H9 (cell line): ENCODE measurements at regions not wholly inside any gene's neighbourhood (a gene's known extent, or its start where the extent isn't known, plus 50 kb on each side); places are given as distances from the start of the nearest gene placed in this dataset.

ENCODE experiments used
- DNase-seq: peaks from one replicate; pipeline ENCODE4 v3.0.0-alpha.2; 2017
- H2AFZ ChIP-seq: one replicate; pipeline ENCODE4 v1.6.1; 2013; ENCODE audit warnings: mild to moderate bottlenecking, low read length, control low read depth, moderate library complexity
- H2AK5ac ChIP-seq: 2 replicates; pipeline ENCODE4 v1.6.1; 2013; ENCODE audit warnings: low read length, control low read depth, mixed read lengths; ENCODE audit not compliant: insufficient read length
- H2BK120ac ChIP-seq: one replicate; pipeline ENCODE4 v1.6.1; 2013; ENCODE audit warnings: low read depth, mild to moderate bottlenecking, low read length, control low read depth, inconsistent platforms; ENCODE audit not compliant: poor library complexity, severe bottlenecking
- H2BK12ac ChIP-seq: 2 replicates; pipeline ENCODE4 v1.6.1; 2013; ENCODE audit warnings: low read length, control low read depth, mixed read lengths, low read depth; ENCODE audit not compliant: insufficient read length
- H2BK15ac ChIP-seq: 2 replicates; pipeline ENCODE4 v1.6.1; 2013; ENCODE audit warnings: low read depth, low read length, control low read depth
- H2BK20ac ChIP-seq: one replicate; pipeline ENCODE4 v1.6.1; 2013; ENCODE audit warnings: low read depth, mild to moderate bottlenecking, low read length, control low read depth, inconsistent platforms; ENCODE audit not compliant: poor library complexity, severe bottlenecking
- H2BK5ac ChIP-seq: 2 replicates; pipeline ENCODE4 v1.6.1; 2013; ENCODE audit warnings: low read length, control low read depth, mixed read lengths; ENCODE audit not compliant: insufficient read length
- H3K14ac ChIP-seq: 2 replicates; pipeline ENCODE4 v1.6.1; 2013; ENCODE audit warnings: low read length, control low read depth; ENCODE audit not compliant: insufficient read depth
- H3K18ac ChIP-seq: 2 replicates; pipeline ENCODE4 v1.6.1; 2013; ENCODE audit warnings: low read depth, mild to moderate bottlenecking, mixed read lengths, low read length, control low read depth; ENCODE audit not compliant: insufficient read length
- H3K23ac ChIP-seq: 2 replicates; pipeline ENCODE4 v1.6.1; 2013; ENCODE audit warnings: low read length, control low read depth, mixed read lengths, low read depth; ENCODE audit not compliant: insufficient read length
- H3K23me2 ChIP-seq: 2 replicates; pipeline ENCODE4 v1.6.1; 2013; ENCODE audit warnings: low read depth, mild to moderate bottlenecking, mixed read lengths, low read length, control low read depth; ENCODE audit not compliant: insufficient read length, poor library complexity, severe bottlenecking
- H3K27ac ChIP-seq: 2 replicates; pipeline ENCODE4 v1.5.1; 2013; ENCODE audit warnings: low read length, control low read depth, mixed read lengths, low read depth; ENCODE audit not compliant: insufficient read length
- H3K27me3 ChIP-seq: 2 replicates; pipeline ENCODE4 v1.6.1; 2013; ENCODE audit warnings: low read length, control low read depth, inconsistent platforms; ENCODE audit not compliant: insufficient read depth
- H3K4ac ChIP-seq: 2 replicates; pipeline ENCODE4 v1.6.1; 2013; ENCODE audit warnings: low read depth, mild to moderate bottlenecking, control low read depth, inconsistent platforms, low read length, moderate library complexity
- H3K4me1 ChIP-seq: 2 replicates; pipeline ENCODE4 v1.6.1; 2013; ENCODE audit warnings: low read length, control low read depth, inconsistent platforms; ENCODE audit not compliant: insufficient read depth
- H3K4me2 ChIP-seq: 2 replicates; pipeline ENCODE4 v1.6.1; 2013; ENCODE audit warnings: low read length, control low read depth, mixed read lengths; ENCODE audit not compliant: insufficient read length, insufficient read depth
- H3K56ac ChIP-seq: 2 replicates; pipeline ENCODE4 v1.6.1; 2013; ENCODE audit warnings: low read depth, mild to moderate bottlenecking, mixed read lengths, low read length, control low read depth; ENCODE audit not compliant: insufficient read length
- H3K79me1 ChIP-seq: 2 replicates; pipeline ENCODE4 v1.6.1; 2013; ENCODE audit warnings: low read depth, mild to moderate bottlenecking, moderate library complexity, low read length, control low read depth, inconsistent platforms; ENCODE audit not compliant: insufficient read depth, poor library complexity, severe bottlenecking
- H3K79me2 ChIP-seq: 2 replicates; pipeline ENCODE4 v1.6.1; 2013; ENCODE audit warnings: low read length, control low read depth, inconsistent platforms; ENCODE audit not compliant: insufficient read depth
- H3K9ac ChIP-seq: 2 replicates; pipeline ENCODE4 v1.6.1; 2013; ENCODE audit warnings: low read length, control low read depth, mixed read lengths; ENCODE audit not compliant: insufficient read length; ENCODE audit errors: extremely low read depth
- H3K9me3 ChIP-seq: one replicate; pipeline ENCODE4 v1.6.1; 2013; ENCODE audit warnings: low read depth, low read length, inconsistent platforms; ENCODE audit not compliant: control insufficient read depth
- H3T11ph ChIP-seq: one replicate; pipeline ENCODE4 v1.6.1; 2013; ENCODE audit warnings: mild to moderate bottlenecking, low read length, control low read depth, inconsistent platforms
- H4K20me1 ChIP-seq: one replicate; pipeline ENCODE4 v1.6.1; 2013; ENCODE audit not compliant: control insufficient read depth, insufficient read length, insufficient read depth
- H4K5ac ChIP-seq: 2 replicates; pipeline ENCODE4 v1.6.1; 2013; ENCODE audit warnings: low read depth, mild to moderate bottlenecking, mixed read lengths, low read length, control low read depth; ENCODE audit not compliant: insufficient read length
- H4K8ac ChIP-seq: replicated peaks from 2 replicates; pipeline ENCODE4 v1.6.1; 2013; ENCODE audit warnings: low read length, control low read depth, mixed read lengths, low read depth; ENCODE audit not compliant: insufficient read length
- H4K91ac ChIP-seq: 2 replicates; pipeline ENCODE4 v1.6.1; 2013; ENCODE audit warnings: low read depth, mild to moderate bottlenecking, moderate library complexity, mixed read lengths, low read length, control low read depth; ENCODE audit not compliant: insufficient read length
- H3K27ac Mint-ChIP-seq, 3 experiments: 2 replicates in 2 of 3; 3 replicates in 1 of 3; pipeline ENCODE4 v1.8.0; 2020 to 2021; ENCODE audit warnings: mixed read lengths in 3 of 3, mild to moderate bottlenecking in 1 of 3, moderate library complexity in 1 of 3
- H3K27me3 Mint-ChIP-seq: 2 replicates; pipeline ENCODE4 v1.8.0; 2021; ENCODE audit warnings: low read depth, mild to moderate bottlenecking, moderate library complexity, mixed read lengths
- H3K36me3 Mint-ChIP-seq, 3 experiments: 2 replicates in 2 of 3; 3 replicates in 1 of 3; pipeline ENCODE4 v1.8.0; 2020 to 2021; ENCODE audit warnings: low read depth in 3 of 3, mixed read lengths in 3 of 3; ENCODE audit not compliant: insufficient read depth in 1 of 3
- H3K4me1 Mint-ChIP-seq, 2 experiments: 2 replicates each; pipeline ENCODE4 v1.8.0; 2020; ENCODE audit warnings: mixed read lengths in 2 of 2
- H3K4me3 Mint-ChIP-seq, 2 experiments: 2 replicates in 1 of 2; 3 replicates in 1 of 2; pipeline ENCODE4 v1.8.0; 2020 to 2021; ENCODE audit warnings: mild to moderate bottlenecking in 2 of 2, mixed read lengths in 2 of 2, moderate library complexity in 1 of 2
- H3K9me3 Mint-ChIP-seq, 2 experiments: 2 replicates in 1 of 2; 3 replicates in 1 of 2; pipeline ENCODE4 v1.8.0; 2020; ENCODE audit warnings: mild to moderate bottlenecking in 2 of 2, mixed read lengths in 2 of 2, moderate library complexity in 1 of 2
- CTCF ChIP-seq: fragments of 200-600 bp; sonication (generic); conservative IDR thresholded peaks from 3 replicates; pipeline ENCODE4 v1.8.0; 2021; ENCODE audit warnings: antibody characterized with exemption, mild to moderate bottlenecking
- WGBS: extraction: QIAGEN DNeasy Blood & Tissue Kit; methylation state at CpG from one replicate; pipeline ENCODE4 v1.1.7; 2013; ENCODE audit warnings: missing lambda C conversion rate, low lambda C conversion rate, mixed read lengths; ENCODE audit not compliant: insufficient read length; ENCODE audit errors: extremely low coverage; 5-methylcytosine and 5-hydroxymethylcytosine counted together

- no peak overlapping the region for H3K18ac ChIP-seq
- H2AFZ ChIP-seq = no peak overlapping the region
- H3K4ac ChIP-seq = no peak overlapping the region
- H3K4me1 ChIP-seq = peaks cover 3% of the 10 kb centered on the region; the same call in 1 of the 2 replicates
- no peaks in the 10 kb centered on the region for H3K79me1 ChIP-seq
- H3K79me2 ChIP-seq = no peaks in the 10 kb centered on the region
- H3K9me3 ChIP-seq = no peaks in the 10 kb centered on the region
- no peaks in the 10 kb centered on the region for H3K23me2 ChIP-seq
- no peak overlapping the region for H3K23ac ChIP-seq
- Mint-ChIP-seq H3K27me3 (peaks cover 24% of the 10 kb centered on the region), H3K27ac (peak overlapping the region in 1 of 3 experiments; percentile 15; a peak in 1 of 7 replicates), H3K4me3 (no peak overlapping the region), H3K36me3 (no peaks in the 10 kb centered on the region), H3K9me3 (peaks cover 6 to 10% of the 10 kb centered on the region in 2 experiments; a peak in 3 of 5 replicates), H3K4me1 (peaks cover 11 to 18% of the 10 kb centered on the region in 2 experiments)
- H3T11ph ChIP-seq = no peak overlapping the region
- H3K56ac ChIP-seq = no peak overlapping the region
- H3K9ac ChIP-seq = no peak overlapping the region
- no peak overlapping the region for H2BK12ac ChIP-seq
- no CpG with 5 or more reads among the region's 2 CpGs for WGBS
- no peak overlapping the region for H2BK15ac ChIP-seq
- no peak overlapping the region for H3K4me2 ChIP-seq
- no peak for TF ChIP-seq CTCF
- H3K14ac ChIP-seq = no peak overlapping the region
- no peak for DNase-seq
- H4K91ac ChIP-seq = no peak overlapping the region
- no peak overlapping the region for H4K8ac ChIP-seq
- no peak overlapping the region for H2BK120ac ChIP-seq
- no peak overlapping the region for H2BK5ac ChIP-seq
- no peak overlapping the region for H4K5ac ChIP-seq
- no peak overlapping the region for H2AK5ac ChIP-seq
- H2BK20ac ChIP-seq = no peak overlapping the region
- H3K27ac ChIP-seq = no peak overlapping the region
- no peaks in the 10 kb centered on the region for H3K27me3 ChIP-seq
- no peaks in the 10 kb centered on the region for H4K20me1 ChIP-seq
Observed at GRCh38 chr3:65077124-65077523, 389.3 kb upstream of the ADAMTS9 start.
